GM18909 (cell line): ENCODE measurements at regions not wholly inside any gene's neighbourhood (a gene's known extent, or its start where the extent isn't known, plus 50 kb on each side); places are given as distances from the start of the nearest gene placed in this dataset.

ENCODE experiments used
- ATAC-seq: cut with Tn5 transposase; IDR thresholded peaks from one replicate; pipeline ENCODE4 v1.9.1; 2021; ENCODE audit warnings: mild to moderate bottlenecking; ENCODE audit not compliant: unreplicated experiment, poor library complexity

DNA sequence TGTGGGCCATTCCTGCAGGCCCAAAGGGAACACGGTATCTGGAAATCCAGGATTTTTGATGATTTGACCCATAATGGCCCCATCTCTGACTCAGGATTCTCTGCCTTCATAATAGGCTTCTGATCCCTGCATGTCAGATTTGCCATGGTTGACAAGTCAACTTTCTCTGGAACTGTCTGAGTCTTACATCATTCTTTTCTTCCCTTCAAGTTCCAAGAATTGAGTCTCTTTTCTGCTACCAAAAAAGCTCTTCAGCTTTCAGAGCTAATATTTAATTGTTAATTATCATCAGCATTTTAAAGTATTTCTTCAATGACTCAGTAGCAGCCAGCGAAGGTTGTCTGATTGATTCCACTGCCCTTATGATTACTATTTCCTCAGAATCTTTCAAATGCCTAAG is 244.4 kb upstream of the COL8A1 start:
- ATAC-seq, result no peak

DNA sequence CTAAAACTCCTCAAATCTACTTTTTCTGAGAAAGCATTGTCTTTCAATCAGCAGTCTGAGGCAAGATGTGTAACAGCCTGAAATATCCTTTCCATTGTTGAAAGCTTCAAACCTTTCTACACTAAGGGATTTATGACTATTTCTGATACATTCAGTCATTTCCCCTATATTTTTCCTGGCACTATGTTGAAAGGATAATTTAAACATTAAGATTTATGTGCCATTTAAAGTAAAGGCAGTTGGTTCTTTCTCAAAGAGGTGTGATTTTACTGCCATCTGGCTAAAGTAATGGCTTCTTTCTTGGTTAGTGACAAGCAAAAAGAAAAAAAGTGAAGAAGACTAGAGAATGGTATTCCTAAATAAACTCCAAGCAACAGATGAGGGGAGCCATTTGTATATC is 249.6 kb upstream of the COL8A1 start:
- ATAC-seq, result no peak

DNA sequence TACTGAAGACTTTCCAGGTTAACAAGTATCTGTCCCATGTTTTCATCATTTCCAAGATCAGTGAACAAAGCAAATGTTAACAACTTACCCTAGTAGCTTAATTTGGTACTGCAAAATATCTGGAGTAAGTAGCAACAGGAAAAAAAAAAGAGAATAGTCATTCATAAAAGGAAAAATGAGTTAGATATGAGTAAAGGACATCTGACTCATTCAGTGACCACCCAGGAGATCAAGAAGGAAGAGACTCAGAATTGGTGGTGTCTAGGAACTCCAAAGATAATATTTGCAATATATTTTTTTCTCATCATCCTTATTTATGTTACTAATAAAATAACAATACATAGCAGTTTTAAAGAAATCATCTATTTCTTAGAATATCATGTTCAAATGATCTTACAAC is 253.8 kb upstream of the COL8A1 start:
- ATAC-seq, result no peak

DNA sequence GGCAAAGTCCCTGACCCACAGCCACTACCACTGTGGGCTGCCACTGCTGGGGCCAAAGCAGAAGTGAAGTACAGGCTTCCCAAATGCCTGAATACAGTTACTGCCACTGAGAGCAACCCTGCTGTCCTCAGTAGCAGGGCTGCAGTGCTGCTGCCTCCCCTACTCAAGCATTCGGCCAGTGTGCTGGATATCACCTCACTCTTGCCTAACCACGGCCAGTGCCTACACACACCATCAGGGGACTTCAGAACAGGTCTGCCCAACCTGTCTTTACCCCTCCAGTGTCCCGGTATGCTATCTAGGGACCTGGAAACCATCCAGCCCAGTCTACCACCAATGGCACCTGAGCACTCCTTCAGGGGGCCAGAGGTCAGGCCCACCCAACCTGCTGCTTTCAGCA is 261.5 kb upstream of the COL8A1 start:
- ATAC-seq, result no peak

DNA sequence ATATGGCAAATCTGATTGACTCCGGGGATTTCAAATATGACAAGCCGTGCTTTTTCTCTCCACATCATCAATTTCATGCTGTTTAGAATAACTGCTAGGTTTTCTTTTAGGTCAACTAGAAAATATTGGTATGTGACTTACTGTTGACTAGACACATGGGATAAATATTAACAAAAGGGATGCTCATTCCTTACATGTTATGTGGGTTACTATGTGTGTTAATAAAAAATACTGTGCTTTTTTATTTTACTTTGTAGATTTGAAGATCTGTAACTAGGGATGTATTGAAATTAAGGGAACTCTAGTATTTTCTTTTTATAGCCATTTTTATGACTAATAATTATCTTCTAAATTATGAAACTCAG is 264.6 kb upstream of the COL8A1 start:
- no peak for ATAC-seq

DNA sequence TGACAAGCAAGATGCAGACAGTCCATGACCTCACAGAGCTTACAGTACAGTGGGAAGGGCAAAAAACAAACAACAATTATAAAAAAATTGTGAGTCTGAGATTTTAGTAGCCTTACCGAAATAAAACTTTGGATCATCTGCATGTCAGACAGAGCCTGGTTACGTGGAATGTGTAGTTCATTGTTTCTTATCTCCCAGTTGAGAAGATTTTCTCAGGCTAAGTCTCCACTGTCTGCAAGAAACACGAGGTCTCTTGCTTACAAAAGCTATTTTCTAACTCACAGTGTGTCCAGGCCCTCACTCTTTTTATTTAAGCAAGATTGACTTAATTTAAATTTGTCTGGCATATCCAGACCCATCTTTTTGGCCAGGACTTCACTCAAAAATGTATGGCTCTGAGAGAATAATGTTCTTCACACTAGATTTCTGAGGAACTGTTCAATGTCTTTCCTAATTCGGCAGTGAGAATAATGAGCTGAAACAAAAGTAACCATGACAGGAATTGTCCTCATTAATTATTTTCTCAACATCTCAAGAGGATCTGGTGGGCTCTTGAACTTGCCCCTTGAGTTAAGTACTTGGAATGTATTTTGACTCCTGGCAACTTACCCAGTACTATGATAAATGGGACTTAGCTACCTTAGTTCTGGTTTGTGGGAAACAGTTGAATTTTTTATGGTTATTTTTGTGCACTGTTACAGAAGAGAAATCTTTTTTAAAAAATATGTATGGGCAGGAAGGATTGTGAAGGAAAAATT is 265.1 kb upstream of the COL8A1 start:
- ATAC-seq, result no peak

DNA sequence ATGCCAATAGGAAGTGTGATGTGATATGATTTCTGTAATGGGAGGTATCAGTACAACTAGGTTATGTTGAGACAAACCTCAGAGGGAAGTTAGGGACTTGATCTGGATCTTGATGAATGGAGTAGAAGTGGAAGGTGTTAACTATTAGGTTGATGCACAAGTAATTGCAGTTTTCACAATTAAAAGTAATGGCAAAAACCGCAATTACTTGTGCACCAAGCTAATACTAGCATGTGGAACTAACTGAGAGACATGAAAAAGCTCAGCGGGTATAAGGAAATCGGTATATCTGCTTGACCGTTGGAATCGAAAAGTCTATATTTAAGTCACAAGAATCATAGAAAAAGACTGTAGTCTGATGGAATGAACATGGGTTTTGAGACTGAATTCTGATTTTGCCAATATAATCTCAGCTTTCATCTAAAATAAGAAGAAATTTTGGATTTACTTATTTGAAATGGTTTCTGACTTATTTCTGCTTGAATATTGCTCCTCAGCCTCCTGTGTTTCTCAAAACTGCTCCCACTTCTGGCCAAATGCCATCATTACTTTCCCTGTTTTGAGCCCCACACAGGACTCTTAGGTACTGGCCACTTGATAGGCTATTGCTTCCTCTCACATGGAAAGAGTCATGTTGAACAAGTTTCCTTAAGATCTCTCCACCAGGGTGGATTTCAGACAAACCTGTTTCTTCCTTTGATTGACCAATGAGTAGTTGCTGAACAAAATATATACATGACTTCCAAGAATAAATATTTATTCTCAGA is 271.5 kb upstream of the COL8A1 start:
- no peak for ATAC-seq

DNA sequence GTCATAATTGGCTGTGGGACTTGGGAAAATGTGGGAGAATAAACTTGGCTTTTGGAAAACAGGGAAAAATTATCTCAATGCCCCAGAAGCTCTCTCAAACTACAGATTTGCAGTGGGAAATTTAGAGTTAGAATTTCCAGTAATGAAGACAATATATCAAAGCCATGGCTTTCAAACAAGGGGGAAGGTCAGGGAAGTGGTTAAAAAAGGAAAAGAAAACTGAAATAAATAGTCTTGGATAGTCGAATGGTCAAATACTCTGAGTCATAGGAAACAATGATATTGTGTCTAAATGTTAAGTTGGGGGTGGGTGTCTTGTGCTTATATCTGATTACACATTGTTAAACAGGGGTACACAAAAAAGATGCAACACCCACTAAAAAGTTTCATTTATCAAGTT is 272.4 kb upstream of the COL8A1 start:
- no peak for ATAC-seq

DNA sequence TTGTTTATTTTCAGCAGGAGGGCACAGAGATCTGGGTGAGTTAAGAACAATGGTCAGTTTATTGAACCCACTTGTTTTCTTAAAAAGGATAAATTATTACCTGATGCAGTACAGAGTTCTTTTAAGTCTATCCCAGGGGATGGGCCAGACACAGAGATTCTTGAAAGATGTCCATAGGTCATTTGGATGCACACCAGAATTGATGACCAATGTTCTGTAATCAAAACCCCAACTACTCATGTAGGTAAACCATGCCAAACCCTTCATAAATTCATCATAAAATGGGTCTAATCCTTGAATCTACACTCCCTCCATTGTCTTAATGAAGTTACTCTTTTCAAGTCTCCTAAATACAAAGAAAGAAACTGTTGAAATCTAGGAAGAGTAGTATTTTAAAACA is 273.0 kb upstream of the COL8A1 start:
- no peak for ATAC-seq

DNA sequence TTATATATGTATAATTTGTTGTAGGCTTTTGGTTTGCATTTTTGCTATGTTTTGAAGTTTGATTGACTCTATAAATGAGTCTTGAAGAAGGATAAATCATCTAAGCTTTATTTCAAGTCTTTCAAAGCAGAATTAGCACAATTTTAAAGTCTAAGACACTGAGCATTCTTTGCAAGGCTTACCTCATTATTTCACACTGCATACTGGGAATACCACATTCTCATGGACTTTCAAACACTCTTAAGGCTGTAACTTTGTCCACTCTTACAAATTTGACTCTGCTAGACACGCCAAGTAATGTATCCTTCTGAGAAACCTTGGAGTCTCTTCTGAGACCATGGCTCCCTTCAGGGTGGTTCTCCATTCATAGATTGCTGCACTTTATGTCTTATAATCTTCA is 281.3 kb upstream of the COL8A1 start:
- ATAC-seq, result no peak

DNA sequence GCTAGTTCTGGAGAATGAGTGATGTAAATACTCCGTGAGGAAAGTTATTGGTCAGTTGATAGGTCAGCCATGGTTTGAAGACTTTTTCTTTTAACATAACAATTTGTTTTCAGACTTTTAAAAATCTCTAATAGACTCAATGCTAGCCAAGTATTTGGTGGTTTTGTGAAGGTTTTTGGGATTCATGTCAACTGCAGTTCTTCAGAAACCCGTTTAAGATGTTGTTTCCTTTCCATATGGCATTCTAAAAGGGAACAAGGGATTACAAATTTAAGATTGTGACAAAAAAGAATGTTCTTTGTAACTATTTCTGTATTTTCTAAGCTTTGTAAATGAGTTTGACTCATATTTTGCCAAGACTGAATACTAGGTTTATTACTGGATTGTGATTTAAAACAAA is 281.7 kb upstream of the COL8A1 start:
- no peak for ATAC-seq

DNA sequence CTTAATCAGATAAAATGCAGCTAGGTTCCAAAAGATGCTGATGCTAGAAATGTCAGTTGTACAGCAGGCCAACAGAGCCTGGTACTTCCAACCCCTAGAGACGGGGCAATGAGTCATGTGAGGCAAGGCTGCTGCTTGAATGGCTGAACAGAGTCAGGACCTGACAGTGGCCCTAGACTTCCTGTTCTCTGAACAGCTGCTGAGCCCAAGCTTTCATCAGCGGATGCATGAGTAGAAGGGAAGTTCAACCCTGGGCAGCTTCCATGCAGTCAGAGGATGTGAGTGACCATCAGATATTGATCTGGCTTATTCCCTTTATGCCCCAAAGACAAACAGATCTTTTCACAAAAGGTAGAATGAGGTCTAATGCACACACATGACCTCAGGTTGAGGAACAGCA is 282.9 kb upstream of the COL8A1 start:
- no peak for ATAC-seq

DNA sequence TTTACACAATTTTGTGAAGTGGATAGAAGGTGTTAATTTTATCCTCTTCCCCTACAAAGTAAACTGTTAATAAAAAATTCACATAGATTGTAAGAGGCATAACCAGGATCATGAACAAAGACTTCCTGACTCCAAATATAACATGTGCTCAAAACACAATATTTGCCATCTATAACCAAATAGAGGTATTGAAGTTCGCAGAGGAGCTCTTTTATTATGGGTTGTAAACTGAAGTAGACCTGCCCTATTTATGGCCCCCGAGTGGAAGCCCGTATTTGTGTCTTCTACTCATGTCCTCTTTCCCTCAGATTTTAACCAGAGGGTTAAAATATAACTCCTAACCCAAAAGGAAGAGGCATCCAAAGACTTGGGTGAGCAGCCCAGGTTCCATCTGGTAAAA is 285.6 kb upstream of the COL8A1 start:
- no peak for ATAC-seq

DNA sequence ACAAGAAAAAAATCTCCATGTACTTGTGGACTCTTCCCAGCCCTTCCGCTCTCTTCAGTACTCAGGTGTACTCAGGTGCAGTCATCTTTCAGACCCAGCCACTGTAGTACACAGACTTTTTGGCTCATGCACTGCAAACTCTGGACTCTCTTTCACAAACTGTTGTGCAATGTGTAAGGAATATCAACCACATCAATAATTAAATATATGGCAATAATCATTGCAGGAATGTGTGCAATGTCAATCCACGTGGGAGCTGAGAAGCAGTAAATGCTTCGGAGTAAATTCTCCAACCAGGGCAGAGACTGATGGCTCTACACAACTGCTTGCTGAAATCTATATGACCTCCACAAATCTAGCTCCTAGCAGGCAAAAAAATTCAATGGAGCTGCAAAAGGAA is 287.3 kb upstream of the COL8A1 start:
- ATAC-seq, result no peak

DNA sequence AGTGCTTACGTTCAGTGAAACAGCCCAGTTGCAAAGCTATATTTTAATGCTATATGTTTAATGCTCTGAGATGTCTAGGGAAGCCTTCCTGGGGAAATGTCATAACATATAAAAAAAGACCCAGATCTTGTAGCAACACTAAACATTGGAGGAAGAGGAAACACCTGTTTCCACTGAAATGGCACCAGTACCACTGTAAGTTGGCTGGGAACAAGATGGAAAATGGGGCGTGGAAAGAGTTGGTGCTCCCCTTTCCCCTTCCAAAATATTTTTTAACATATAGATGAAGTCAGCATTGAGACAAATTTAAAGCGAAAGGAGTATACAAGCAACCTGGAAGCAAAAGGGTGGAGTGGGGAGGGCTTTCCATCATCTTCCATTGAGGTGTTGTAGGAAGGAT is 289.9 kb upstream of the COL8A1 start:
- no peak for ATAC-seq

DNA sequence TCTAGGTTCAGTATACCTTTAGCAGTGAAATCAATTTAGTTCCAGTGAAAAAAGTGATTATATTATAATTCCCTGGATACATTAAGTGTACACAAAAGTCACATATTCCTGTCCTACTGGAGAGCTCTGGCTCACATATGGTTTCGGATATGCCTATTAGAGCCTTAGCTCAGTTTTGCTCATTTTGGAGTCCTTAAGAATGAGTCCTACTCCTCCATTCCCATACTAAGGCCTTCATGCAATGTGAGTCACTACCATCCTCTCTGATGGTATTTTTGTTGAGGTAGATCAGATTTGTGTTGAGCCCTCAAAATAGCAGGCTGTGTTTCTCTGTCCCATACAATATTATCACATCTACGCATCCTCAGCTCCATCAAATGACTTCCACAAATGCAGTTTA is 294.2 kb upstream of the COL8A1 start:
- ATAC-seq, result no peak

DNA sequence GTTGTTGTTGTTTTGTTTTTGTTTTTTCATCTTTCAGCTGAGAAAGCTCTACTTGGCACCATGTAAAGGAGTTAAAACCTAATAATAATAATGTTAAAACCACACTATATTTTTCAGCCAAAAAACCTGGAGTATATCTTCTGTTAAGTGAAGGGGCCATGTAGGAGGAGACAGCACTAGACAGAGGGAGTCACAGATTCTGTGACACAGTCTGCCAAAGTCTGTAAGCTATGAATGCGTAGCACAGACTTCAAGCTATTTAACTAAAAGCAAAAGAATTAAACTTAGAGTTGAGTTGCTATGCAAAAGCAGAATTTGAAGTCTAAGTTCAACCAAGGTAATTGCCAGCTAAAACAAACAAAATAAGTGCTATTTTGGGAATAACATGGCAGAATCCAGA is 296.0 kb upstream of the COL8A1 start:
- ATAC-seq, result no peak

DNA sequence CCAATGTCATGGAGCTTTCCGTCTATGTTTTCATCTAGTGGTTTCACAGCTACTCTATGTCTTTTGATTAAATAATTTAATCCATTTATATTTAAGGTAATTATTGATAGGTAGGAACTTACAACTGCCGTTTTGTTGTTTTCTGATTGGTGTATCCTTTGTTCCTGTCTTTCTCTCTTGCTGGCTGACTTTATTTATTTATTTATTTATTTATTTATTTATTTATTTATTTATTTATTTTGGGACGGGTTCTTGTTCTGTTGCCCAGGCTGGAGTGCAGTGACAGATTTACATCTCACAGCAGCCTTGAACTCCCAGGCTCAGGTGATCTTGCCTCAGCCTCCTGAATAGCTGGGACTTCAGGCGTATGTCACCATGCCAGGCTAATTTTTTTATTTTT is 299.2 kb upstream of the COL8A1 start:
- no peak for ATAC-seq

DNA sequence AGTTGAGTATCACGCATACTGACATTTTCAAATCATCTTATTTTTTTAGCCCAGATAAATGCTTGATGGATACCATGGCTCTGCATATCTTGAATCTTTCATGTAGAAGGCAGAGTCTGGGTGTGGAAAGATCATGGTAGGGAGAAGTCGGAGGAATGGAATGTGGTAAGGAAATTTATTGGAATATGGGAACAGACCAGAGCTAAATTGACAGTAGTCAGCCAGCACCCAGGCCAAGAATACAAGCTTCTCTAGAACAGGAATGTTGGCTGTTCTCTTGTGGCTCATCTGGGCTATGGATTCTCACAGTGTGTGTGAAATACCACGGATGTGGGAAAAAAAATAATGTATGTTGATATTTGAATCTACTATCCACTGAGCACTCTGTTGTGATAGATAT is 305.7 kb upstream of the COL8A1 start:
- ATAC-seq, result no peak

DNA sequence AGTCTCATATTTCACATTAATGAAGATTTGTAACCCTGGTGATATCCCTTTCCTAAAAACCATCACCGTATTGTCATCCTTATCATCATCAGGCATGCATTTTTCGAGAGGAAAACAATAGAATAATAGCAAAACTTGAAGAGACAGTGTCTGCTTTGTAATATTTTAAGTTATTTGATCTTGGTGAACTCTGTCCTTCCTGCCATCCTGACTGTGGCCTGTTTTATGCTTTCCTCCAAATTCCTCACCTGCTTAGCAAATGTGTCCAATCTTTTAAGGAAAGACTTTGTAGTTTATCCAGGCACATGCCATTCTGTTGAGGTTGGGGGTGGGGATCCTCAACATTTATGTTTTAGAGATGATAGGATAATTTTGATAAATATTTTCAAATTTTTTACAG is 306.1 kb upstream of the COL8A1 start:
- ATAC-seq, result no peak

DNA sequence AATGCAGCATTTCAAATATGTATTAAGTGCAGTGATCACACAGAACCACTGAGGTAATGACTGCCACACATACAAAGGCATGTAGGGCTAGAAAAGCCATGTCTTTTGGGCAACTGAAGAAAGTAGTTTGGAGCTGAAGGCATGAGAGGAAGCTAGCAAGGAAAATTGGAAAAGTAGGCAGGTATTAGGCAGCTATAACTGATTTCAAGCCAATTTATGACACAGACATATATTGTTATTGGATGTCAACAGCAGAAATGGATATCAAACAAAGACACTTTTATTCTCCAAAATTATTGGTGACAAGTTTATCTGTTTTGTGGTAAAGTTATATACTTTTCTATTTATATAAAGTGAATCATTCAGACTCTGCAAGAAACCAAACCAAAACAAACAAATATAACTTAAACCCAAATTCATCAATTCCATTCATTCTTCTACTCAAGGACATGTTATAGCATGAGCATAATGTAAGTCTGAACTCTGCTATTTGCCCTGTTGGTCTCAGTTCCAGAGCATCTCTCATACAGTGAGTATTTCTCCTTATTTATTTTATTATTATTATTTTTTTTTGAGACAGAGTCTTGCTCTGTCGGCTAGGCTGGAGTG is 307.4 kb upstream of the COL8A1 start:
- ATAC-seq, result no peak

DNA sequence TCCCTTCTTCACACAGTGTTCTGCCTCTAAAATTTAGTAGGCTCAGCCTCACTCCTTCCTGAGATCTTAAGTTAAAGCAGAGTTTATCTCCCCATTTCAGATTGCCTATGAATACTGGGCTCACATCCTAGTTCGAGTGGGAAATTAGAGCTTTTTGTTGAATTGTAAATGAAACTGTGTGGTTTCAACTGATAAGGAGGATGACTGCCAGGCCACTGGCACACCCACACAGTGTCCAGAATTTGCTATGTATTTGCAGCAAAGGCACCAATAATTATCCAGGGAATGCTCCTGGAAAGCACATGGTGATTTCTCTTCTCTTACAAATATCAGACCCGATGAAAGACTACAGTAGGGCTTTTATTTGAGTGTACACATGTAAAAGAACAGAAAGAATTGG is 308.1 kb upstream of the COL8A1 start:
- ATAC-seq, result no peak
